Uterus (tissue), 2 donors: ENCODE measurements at regions not wholly inside any gene's neighbourhood (a gene's known extent, or its start where the extent isn't known, plus 50 kb on each side); places are given as distances from the start of the nearest gene placed in this dataset.

ENCODE experiments used
- POLR2A ChIP-seq, 2 donors: fragments of 450-650 bp; IDR thresholded peaks; one replicate each; pipeline ENCODE4 v1.6.1; 2016; ENCODE audit warnings: antibody characterized with exemption in 2 of 2, mild to moderate bottlenecking in 1 of 2, moderate library complexity in 1 of 2
- TF ChIP-seq, protein P1 (sequence below), 4 experiments: fragments of 200-600 bp in 2 of 4; fragments of 450-650 bp in 2 of 4; sonication (generic) in 2 of 4; IDR thresholded peaks; one replicate each; pipeline ENCODE4 v1.5.1; 2016 to 2019; ENCODE audit warnings: antibody characterized with exemption in 4 of 4, mild to moderate bottlenecking in 2 of 4, moderate library complexity in 1 of 4

GRCh38 chr6:50608421-50608820 lies 104.9 kb upstream of the TFAP2D start:
- TF ChIP-seq, protein P1, sequence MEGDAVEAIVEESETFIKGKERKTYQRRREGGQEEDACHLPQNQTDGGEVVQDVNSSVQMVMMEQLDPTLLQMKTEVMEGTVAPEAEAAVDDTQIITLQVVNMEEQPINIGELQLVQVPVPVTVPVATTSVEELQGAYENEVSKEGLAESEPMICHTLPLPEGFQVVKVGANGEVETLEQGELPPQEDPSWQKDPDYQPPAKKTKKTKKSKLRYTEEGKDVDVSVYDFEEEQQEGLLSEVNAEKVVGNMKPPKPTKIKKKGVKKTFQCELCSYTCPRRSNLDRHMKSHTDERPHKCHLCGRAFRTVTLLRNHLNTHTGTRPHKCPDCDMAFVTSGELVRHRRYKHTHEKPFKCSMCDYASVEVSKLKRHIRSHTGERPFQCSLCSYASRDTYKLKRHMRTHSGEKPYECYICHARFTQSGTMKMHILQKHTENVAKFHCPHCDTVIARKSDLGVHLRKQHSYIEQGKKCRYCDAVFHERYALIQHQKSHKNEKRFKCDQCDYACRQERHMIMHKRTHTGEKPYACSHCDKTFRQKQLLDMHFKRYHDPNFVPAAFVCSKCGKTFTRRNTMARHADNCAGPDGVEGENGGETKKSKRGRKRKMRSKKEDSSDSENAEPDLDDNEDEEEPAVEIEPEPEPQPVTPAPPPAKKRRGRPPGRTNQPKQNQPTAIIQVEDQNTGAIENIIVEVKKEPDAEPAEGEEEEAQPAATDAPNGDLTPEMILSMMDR (IDR thresholded peaks at IDR 0.05), result no peak
- TF ChIP-seq POLR2A (IDR thresholded peaks at IDR 0.05), result no peak
